ENCODE measurements at regions not wholly inside any gene's neighbourhood (a gene's known extent, or its start where the extent isn't known, plus 50 kb on each side); places are given as distances from the start of the nearest gene placed in this dataset.
A peak's percentile ranks its signal among the peaks of the same experiment; 100 is the strongest.

DNA sequence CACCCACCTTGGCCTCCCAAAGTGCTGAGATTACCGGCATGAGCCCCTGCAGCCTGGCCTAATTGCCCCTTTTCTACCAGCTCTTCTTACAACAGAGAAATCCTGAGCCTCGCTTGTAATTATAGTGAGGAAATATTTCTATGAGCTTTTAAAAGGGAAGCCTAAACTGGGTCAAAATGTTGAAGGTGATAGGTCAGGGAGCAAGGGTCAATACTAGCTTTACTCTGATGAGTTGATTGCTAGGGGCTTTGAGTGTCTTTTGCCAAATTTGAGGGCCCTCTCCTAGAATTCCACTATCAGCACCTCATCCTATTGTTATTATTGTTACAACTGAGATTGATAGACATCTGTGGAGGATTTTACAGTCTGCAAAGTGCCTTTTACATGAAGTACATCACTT is 62.4 kb upstream of the PIAS1 start:
- no peak for DNase-seq (ENCODE audit: extremely low spot score, unreplicated experiment)
- Mint-ChIP-seq H3K27me3 (ENCODE audit: unreplicated experiment) (peaks cover 24% of the 10 kb centered on the region), H3K27ac (ENCODE audit: unreplicated experiment) (no peak overlapping the region), H3K4me3 (ENCODE audit: unreplicated experiment) (no peak overlapping the region), H3K4me1 (ENCODE audit: unreplicated experiment) (peaks cover 6% of the 10 kb centered on the region), H3K9me3 (ENCODE audit: unreplicated experiment) (no peaks in the 10 kb centered on the region), H3K36me3 (ENCODE audit: unreplicated experiment) (no peaks in the 10 kb centered on the region)
- TF ChIP-seq, protein P1, sequence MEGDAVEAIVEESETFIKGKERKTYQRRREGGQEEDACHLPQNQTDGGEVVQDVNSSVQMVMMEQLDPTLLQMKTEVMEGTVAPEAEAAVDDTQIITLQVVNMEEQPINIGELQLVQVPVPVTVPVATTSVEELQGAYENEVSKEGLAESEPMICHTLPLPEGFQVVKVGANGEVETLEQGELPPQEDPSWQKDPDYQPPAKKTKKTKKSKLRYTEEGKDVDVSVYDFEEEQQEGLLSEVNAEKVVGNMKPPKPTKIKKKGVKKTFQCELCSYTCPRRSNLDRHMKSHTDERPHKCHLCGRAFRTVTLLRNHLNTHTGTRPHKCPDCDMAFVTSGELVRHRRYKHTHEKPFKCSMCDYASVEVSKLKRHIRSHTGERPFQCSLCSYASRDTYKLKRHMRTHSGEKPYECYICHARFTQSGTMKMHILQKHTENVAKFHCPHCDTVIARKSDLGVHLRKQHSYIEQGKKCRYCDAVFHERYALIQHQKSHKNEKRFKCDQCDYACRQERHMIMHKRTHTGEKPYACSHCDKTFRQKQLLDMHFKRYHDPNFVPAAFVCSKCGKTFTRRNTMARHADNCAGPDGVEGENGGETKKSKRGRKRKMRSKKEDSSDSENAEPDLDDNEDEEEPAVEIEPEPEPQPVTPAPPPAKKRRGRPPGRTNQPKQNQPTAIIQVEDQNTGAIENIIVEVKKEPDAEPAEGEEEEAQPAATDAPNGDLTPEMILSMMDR (IDR thresholded peaks at IDR 0.05): no peak

DNA sequence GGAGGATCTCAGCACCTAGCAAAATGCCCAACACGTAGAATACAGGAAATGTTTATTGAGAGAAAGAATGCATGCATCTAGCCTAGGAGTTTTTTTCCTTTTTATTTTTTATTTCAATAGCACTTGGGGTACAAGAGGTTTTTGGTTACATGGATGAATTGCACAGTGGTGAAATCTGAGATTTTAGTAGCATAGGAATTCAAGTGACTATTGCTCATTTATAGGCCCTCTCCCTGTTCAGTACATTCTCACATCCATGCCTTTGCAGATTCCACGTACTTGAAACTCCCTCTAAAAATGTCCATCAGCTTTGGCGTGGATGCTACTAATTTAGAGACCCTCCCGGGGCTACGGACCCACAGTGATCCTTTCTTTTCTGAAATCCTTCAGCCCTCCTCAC is 61.7 kb upstream of the PIAS1 start:
- H3K27ac Mint-ChIP-seq (ENCODE audit: unreplicated experiment): no peak overlapping the region
- no peak for DNase-seq (ENCODE audit: extremely low spot score, unreplicated experiment)
- peaks cover 19% of the 10 kb centered on the region for H3K27me3 Mint-ChIP-seq (ENCODE audit: unreplicated experiment)
- H3K9me3 Mint-ChIP-seq (ENCODE audit: unreplicated experiment): no peaks in the 10 kb centered on the region
- H3K4me3 Mint-ChIP-seq (ENCODE audit: unreplicated experiment): no peak overlapping the region
- peaks cover 6% of the 10 kb centered on the region for H3K4me1 Mint-ChIP-seq (ENCODE audit: unreplicated experiment)
- H3K36me3 Mint-ChIP-seq (ENCODE audit: unreplicated experiment): no peaks in the 10 kb centered on the region
- TF ChIP-seq, protein P1 (IDR thresholded peaks at IDR 0.05): no peak

DNA sequence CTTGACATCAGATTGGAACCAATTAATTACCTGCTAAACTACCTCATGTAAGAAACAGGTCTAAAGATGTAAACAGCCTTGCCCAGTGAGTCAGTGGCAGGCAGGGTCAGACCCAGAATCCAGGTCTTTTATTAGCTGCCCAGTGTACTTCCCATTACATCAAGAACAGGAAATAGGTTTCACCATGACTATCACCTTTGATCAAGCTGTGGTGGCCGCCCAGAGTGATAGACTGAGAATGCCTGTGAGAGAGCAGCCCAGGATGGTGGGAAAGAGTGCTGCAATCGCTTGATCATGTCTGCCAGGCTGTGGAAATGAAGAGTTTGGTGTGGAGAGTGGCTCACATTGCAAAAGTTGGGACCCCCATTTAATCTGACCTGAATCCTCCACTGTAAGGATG is 61.3 kb upstream of the PIAS1 start:
- TF ChIP-seq, protein P1 (IDR thresholded peaks at IDR 0.05): no peak
- Mint-ChIP-seq H3K27ac (ENCODE audit: unreplicated experiment) (no peak overlapping the region), H3K36me3 (ENCODE audit: unreplicated experiment) (no peaks in the 10 kb centered on the region), H3K27me3 (ENCODE audit: unreplicated experiment) (peaks cover 16% of the 10 kb centered on the region), H3K4me1 (ENCODE audit: unreplicated experiment) (peaks cover 8% of the 10 kb centered on the region), H3K9me3 (ENCODE audit: unreplicated experiment) (no peaks in the 10 kb centered on the region), H3K4me3 (ENCODE audit: unreplicated experiment) (no peak overlapping the region)
- no peak for DNase-seq (ENCODE audit: extremely low spot score, unreplicated experiment)

DNA sequence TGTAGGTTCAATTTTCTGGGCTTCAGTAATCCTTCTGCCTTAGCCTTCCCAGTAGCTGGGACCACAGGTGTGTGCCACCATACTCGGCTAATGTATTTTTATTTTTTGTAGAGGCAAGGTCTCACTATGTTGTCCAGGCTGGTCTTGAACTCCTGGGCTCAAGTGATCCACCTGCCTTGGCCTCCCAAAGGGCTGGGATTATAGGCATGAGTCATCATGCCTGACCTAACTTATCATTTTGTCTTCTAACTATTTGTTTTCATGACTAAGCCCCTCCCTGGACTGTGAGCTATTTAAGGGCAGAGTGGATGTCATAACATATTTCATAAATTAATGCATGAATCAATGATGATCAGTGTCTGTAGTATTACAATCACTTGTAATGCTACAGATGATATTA is 56.1 kb upstream of the PIAS1 start:
- Mint-ChIP-seq H3K36me3 (ENCODE audit: unreplicated experiment) (no peaks in the 10 kb centered on the region), H3K4me1 (ENCODE audit: unreplicated experiment) (peaks cover 18% of the 10 kb centered on the region), H3K9me3 (ENCODE audit: unreplicated experiment) (no peaks in the 10 kb centered on the region), H3K27ac (ENCODE audit: unreplicated experiment) (no peak overlapping the region), H3K27me3 (ENCODE audit: unreplicated experiment) (no peaks in the 10 kb centered on the region), H3K4me3 (ENCODE audit: unreplicated experiment) (no peak overlapping the region)
- DNase-seq (ENCODE audit: extremely low spot score, unreplicated experiment): no peak
- TF ChIP-seq, protein P1 (IDR thresholded peaks at IDR 0.05): no peak

DNA sequence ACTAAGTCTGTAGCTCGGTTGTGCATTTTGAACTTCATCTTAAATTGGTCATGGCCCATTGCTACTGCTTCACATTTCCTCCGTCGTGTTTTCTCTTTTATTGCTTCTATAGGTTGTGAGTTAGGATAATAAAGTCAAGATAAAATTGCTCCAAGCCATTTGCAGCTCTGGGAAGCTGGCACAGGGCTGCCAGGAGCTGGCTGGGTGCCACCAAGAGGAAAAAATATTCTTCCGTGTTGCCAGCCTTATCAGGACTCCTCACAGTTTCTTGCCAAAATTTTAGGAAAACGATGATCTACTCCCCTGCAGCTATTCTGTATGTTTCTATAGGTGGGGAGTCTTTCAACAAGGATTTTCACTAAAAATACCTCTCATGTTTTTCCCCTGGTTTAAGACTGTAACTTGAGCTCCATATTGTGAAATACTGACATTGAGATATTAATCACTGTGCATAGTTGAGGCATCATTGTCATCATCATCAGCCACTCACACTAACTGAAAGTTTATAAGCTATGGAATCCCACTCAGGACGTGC is 55.4 kb upstream of the PIAS1 start:
- TF ChIP-seq, protein P1 (IDR thresholded peaks at IDR 0.05): no peak
- Mint-ChIP-seq H3K27me3 (ENCODE audit: unreplicated experiment) (no peaks in the 10 kb centered on the region), H3K4me3 (ENCODE audit: unreplicated experiment) (no peak overlapping the region), H3K27ac (ENCODE audit: unreplicated experiment) (peak overlapping the region; percentile 63), H3K36me3 (ENCODE audit: unreplicated experiment) (no peaks in the 10 kb centered on the region), H3K4me1 (ENCODE audit: unreplicated experiment) (peaks cover 18% of the 10 kb centered on the region), H3K9me3 (ENCODE audit: unreplicated experiment) (no peaks in the 10 kb centered on the region)
- no peak for DNase-seq (ENCODE audit: extremely low spot score, unreplicated experiment)
